ENCODE measurements at regions not wholly inside any gene's neighbourhood (a gene's known extent, or its start where the extent isn't known, plus 50 kb on each side); places are given as distances from the start of the nearest gene placed in this dataset.

GRCh38 chr2:727071-727470 lies 49.9 kb upstream of the TMEM18 start:
- no peak for TF ChIP-seq CTCF (IDR thresholded peaks at IDR 0.05)
- no peak for TF ChIP-seq POLR2A (IDR thresholded peaks at IDR 0.05)
